Endodermal cell (in vitro differentiated cells): ENCODE measurements at regions not wholly inside any gene's neighbourhood (a gene's known extent, or its start where the extent isn't known, plus 50 kb on each side); places are given as distances from the start of the nearest gene placed in this dataset.

Source experiments
- DNase-seq: peaks from one replicate; pipeline ENCODE4 v3.0.0-alpha.2; 2017
- H3K27ac ChIP-seq: 2 replicates; pipeline ENCODE4 v1.5.1; 2013; ENCODE audit warnings: mild to moderate bottlenecking, low read depth, low read length, moderate library complexity
- H3K27me3 ChIP-seq: 2 replicates; pipeline ENCODE4 v1.6.1; 2013; ENCODE audit warnings: mild to moderate bottlenecking, low read length, moderate library complexity; ENCODE audit not compliant: insufficient read depth, control insufficient read depth, poor library complexity, severe bottlenecking
- H3K36me3 ChIP-seq: 2 replicates; pipeline ENCODE4 v1.7.0; 2013; ENCODE audit warnings: mild to moderate bottlenecking, low read length, moderate library complexity; ENCODE audit not compliant: control insufficient read depth, insufficient read depth
- H3K4me1 ChIP-seq: one replicate; pipeline ENCODE4 v1.7.0; 2013; ENCODE audit warnings: low read length; ENCODE audit not compliant: control insufficient read depth, insufficient read depth
- H3K4me3 ChIP-seq: 2 replicates; pipeline ENCODE4 v1.5.1; 2013; ENCODE audit warnings: mild to moderate bottlenecking, low read length, moderate library complexity
- H3K9ac ChIP-seq: 2 replicates; pipeline ENCODE4 v1.6.1; 2013; ENCODE audit warnings: mild to moderate bottlenecking, low read length, moderate library complexity; ENCODE audit not compliant: poor library complexity, severe bottlenecking; ENCODE audit errors: extremely low read depth
- H3K9me3 ChIP-seq: 2 replicates; pipeline ENCODE4 v1.6.1; 2013; ENCODE audit warnings: mild to moderate bottlenecking, low read length, moderate library complexity; ENCODE audit not compliant: control insufficient read depth
- H3K27ac Mint-ChIP-seq: 2 replicates; pipeline ENCODE4 v1.8.0; 2020; ENCODE audit warnings: mixed read lengths
- H3K27me3 Mint-ChIP-seq: 2 replicates; pipeline ENCODE4 v1.8.0; 2021; ENCODE audit warnings: mild to moderate bottlenecking, mixed read lengths; ENCODE audit not compliant: insufficient read depth
- H3K36me3 Mint-ChIP-seq: 2 replicates; pipeline ENCODE4 v1.8.0; 2020; ENCODE audit warnings: low read depth, mixed read lengths
- H3K4me1 Mint-ChIP-seq: 2 replicates; pipeline ENCODE4 v1.8.0; 2020; ENCODE audit warnings: mixed read lengths
- H3K4me3 Mint-ChIP-seq: 2 replicates; pipeline ENCODE4 v1.8.0; 2020; ENCODE audit warnings: mild to moderate bottlenecking, moderate library complexity, mixed read lengths
- H3K9me3 Mint-ChIP-seq: 2 replicates; pipeline ENCODE4 v1.8.0; 2020; ENCODE audit warnings: mild to moderate bottlenecking, mixed read lengths
- CTCF ChIP-seq: fragments of 200-600 bp; sonication (generic); conservative IDR thresholded peaks from 2 replicates; pipeline ENCODE4 v1.5.0; 2021; ENCODE audit warnings: antibody characterized with exemption, mild to moderate bottlenecking
- WGBS, 2 experiments: methylation state at CpG; one replicate each; pipeline versions ENCODE4 v1.1.5 to v1.1.7; 2013; ENCODE audit warnings: missing lambda C conversion rate in 2 of 2, mixed read lengths in 1 of 2; ENCODE audit not compliant: insufficient coverage in 1 of 2, insufficient read length in 1 of 2; 5-methylcytosine and 5-hydroxymethylcytosine counted together

- Mint-ChIP-seq H3K4me3 (no peak overlapping the region), H3K27ac (no peak overlapping the region), H3K4me1 (peaks cover 11% of the 10 kb centered on the region), H3K27me3 (peaks cover 15% of the 10 kb centered on the region), H3K36me3 (no peaks in the 10 kb centered on the region), H3K9me3 (no peaks in the 10 kb centered on the region)
- Histone ChIP-seq H3K27me3 (no peaks in the 10 kb centered on the region), H3K4me3 (no peak overlapping the region), H3K9me3 (no peaks in the 10 kb centered on the region), H3K36me3 (no peaks in the 10 kb centered on the region), H3K27ac (no peak overlapping the region), H3K4me1 (no peaks in the 10 kb centered on the region), H3K9ac (no peak overlapping the region)
- no peak for DNase-seq
- WGBS, 2 experiments, result 92 to 100% methylated on average over 2 of the region's 2 CpGs
- no peak for TF ChIP-seq CTCF
These were observed 234.1 kb downstream of the LRRN1 start for GRCh38 chr3:4033296-4033695.

- H3K27ac Mint-ChIP-seq, result no peak overlapping the region
- H3K9ac ChIP-seq, result no peak overlapping the region
- no peak for DNase-seq
- no peak overlapping the region for H3K4me3 Mint-ChIP-seq
- no peaks in the 10 kb centered on the region for H3K9me3 ChIP-seq
- peaks cover 11% of the 10 kb centered on the region for H3K4me1 Mint-ChIP-seq
- no peak for TF ChIP-seq CTCF
- peaks cover 2% of the 10 kb centered on the region for H3K9me3 Mint-ChIP-seq
- no peaks in the 10 kb centered on the region for H3K36me3 ChIP-seq
- no peak overlapping the region for H3K27ac ChIP-seq
- no peaks in the 10 kb centered on the region for H3K36me3 Mint-ChIP-seq
- H3K27me3 ChIP-seq, result no peaks in the 10 kb centered on the region
- no peaks in the 10 kb centered on the region for H3K4me1 ChIP-seq
- H3K4me3 ChIP-seq, result no peak overlapping the region
- peaks cover 3% of the 10 kb centered on the region for H3K27me3 Mint-ChIP-seq
These were observed 236.8 kb downstream of the LRRN1 start for GRCh38 chr3:4036046-4036445.

GRCh38 chr3:4038351-4038750 is 239.1 kb downstream of the LRRN1 start:
- Histone ChIP-seq H3K27me3 (no peaks in the 10 kb centered on the region), H3K4me3 (no peak overlapping the region), H3K4me1 (no peaks in the 10 kb centered on the region), H3K9me3 (no peaks in the 10 kb centered on the region), H3K9ac (no peak overlapping the region), H3K27ac (no peak overlapping the region), H3K36me3 (no peaks in the 10 kb centered on the region)
- H3K27ac Mint-ChIP-seq, result no peak overlapping the region
- peaks cover 3% of the 10 kb centered on the region for H3K27me3 Mint-ChIP-seq
- 93 to 100% methylated on average over 1 to 5 of the region's 5 CpGs for WGBS, 2 experiments
- no peaks in the 10 kb centered on the region for H3K36me3 Mint-ChIP-seq
- no peak for TF ChIP-seq CTCF
- H3K4me3 Mint-ChIP-seq, result no peak overlapping the region
- peaks cover 2% of the 10 kb centered on the region for H3K9me3 Mint-ChIP-seq
- DNase-seq, result no peak
- H3K4me1 Mint-ChIP-seq, result peaks cover 16% of the 10 kb centered on the region
